GM12878 (cell line): ENCODE measurements at regions not wholly inside any gene's neighbourhood (a gene's known extent, or its start where the extent isn't known, plus 50 kb on each side); places are given as distances from the start of the nearest gene placed in this dataset.

Source experiments
- CBX5 ChIP-seq: sonication (generic); IDR thresholded peaks from 2 replicates; pipeline ENCODE4 v1.6.1; 2016; ENCODE audit warnings: low read depth, moderate library complexity, mild to moderate bottlenecking, inconsistent platforms
- ESRRA ChIP-seq: IDR thresholded peaks from 2 replicates; pipeline ENCODE4 v1.6.1; 2012; ENCODE audit warnings: mild to moderate bottlenecking, low read length, improper control_type of control experiment
- GABPA ChIP-seq: IDR thresholded peaks from 2 replicates; pipeline ENCODE4 v1.6.1; 2014; ENCODE audit warnings: antibody characterized with exemption, low read depth, mild to moderate bottlenecking, inconsistent platforms
- HCFC1 ChIP-seq: fragments of 150-350 bp; IDR thresholded peaks from 2 replicates; pipeline ENCODE4 v1.6.1; 2014; ENCODE audit warnings: low read length
- IKZF1 ChIP-seq: fragments of 450-650 bp; conservative IDR thresholded peaks from 2 replicates; pipeline ENCODE4 v1.6.1; 2017; ENCODE audit warnings: antibody characterized with exemption, mild to moderate bottlenecking
- IRF3 ChIP-seq: fragments of 450-650 bp; IDR thresholded peaks from 2 replicates; pipeline ENCODE4 v1.6.1; 2014; ENCODE audit warnings: mild to moderate bottlenecking
- LARP7 ChIP-seq: fragments of 450-650 bp; IDR thresholded peaks from 2 replicates; pipeline ENCODE4 v1.6.1; 2017; ENCODE audit warnings: mild to moderate bottlenecking
- MAX ChIP-seq: IDR thresholded peaks from 2 replicates; pipeline ENCODE4 v1.6.1; 2012; ENCODE audit warnings: low read depth, low read length, improper control_type of control experiment
- MEF2A ChIP-seq: IDR thresholded peaks from 2 replicates; pipeline ENCODE4 v1.6.1; 2011; ENCODE audit warnings: low read depth, mild to moderate bottlenecking, low read length, moderate library complexity; ENCODE audit not compliant: insufficient read depth
- MEF2B ChIP-seq: fragments of 450-650 bp; IDR thresholded peaks from 2 replicates; pipeline ENCODE4 v1.6.1; 2018; ENCODE audit warnings: mild to moderate bottlenecking, moderate library complexity; ENCODE audit not compliant: partially characterized antibody, poor library complexity, severe bottlenecking
- MTA2 ChIP-seq: fragments of 450-650 bp; IDR thresholded peaks from 2 replicates; pipeline ENCODE4 v1.6.1; 2016; ENCODE audit warnings: low read depth, mild to moderate bottlenecking, moderate library complexity
- MYC ChIP-seq: IDR thresholded peaks from 2 replicates; pipeline ENCODE4 v1.6.1; 2011; ENCODE audit warnings: mild to moderate bottlenecking, low read length, moderate library complexity, inconsistent platforms; ENCODE audit not compliant: insufficient read depth, insufficient replicate concordance, insufficient read length, severe bottlenecking
- NRF1 ChIP-seq: conservative IDR thresholded peaks from 2 replicates; pipeline ENCODE4 v1.6.1; 2011; ENCODE audit warnings: mild to moderate bottlenecking, low read depth, low read length, improper control_type of control experiment
- POU2F2 ChIP-seq: IDR thresholded peaks from 3 replicates; pipeline ENCODE4 v1.6.1; 2011; ENCODE audit warnings: low read depth, mild to moderate bottlenecking, low read length, borderline replicate concordance
- RAD51 ChIP-seq: fragments of 450-650 bp; IDR thresholded peaks from 2 replicates; pipeline ENCODE4 v1.6.1; 2016; ENCODE audit warnings: moderate library complexity, mild to moderate bottlenecking, inconsistent platforms
- RBBP5 ChIP-seq: fragments of 200-600 bp; sonication (generic); conservative IDR thresholded peaks from 2 replicates; pipeline ENCODE4 v1.6.1; 2016
- RCOR1 ChIP-seq: conservative IDR thresholded peaks from 2 replicates; pipeline ENCODE4 v1.6.1; 2012; ENCODE audit warnings: low read depth, low read length, improper control_type of control experiment
- RFX5 ChIP-seq: IDR thresholded peaks from 2 replicates; pipeline ENCODE4 v1.6.1; 2011; ENCODE audit warnings: low read depth, low read length, improper control_type of control experiment
- TAF1 ChIP-seq: IDR thresholded peaks from 2 replicates; pipeline ENCODE4 v1.6.1; 2011; ENCODE audit warnings: mild to moderate bottlenecking, low read depth, low read length, borderline replicate concordance
- TBL1XR1 ChIP-seq: IDR thresholded peaks from 2 replicates; pipeline ENCODE4 v1.6.1; 2012; ENCODE audit warnings: low read depth, low read length, improper control_type of control experiment
- ZNF207 ChIP-seq: fragments of 450-650 bp; IDR thresholded peaks from 2 replicates; pipeline ENCODE4 v1.6.1; 2014; ENCODE audit warnings: antibody characterized with exemption, mild to moderate bottlenecking, borderline replicate concordance
- ZNF274 ChIP-seq: IDR thresholded peaks from one replicate; pipeline ENCODE4 v1.8.0; 2011; ENCODE audit not compliant: insufficient read length, insufficient read depth
- ZNF384 ChIP-seq: IDR thresholded peaks from 2 replicates; pipeline ENCODE4 v1.6.1; 2012; ENCODE audit warnings: low read depth, mild to moderate bottlenecking, low read length, improper control_type of control experiment, borderline replicate concordance
- TF ChIP-seq, protein P1 (sequence below): fragments of 450-650 bp; formaldehyde crosslinking; IDR thresholded peaks from 2 replicates; pipeline ENCODE4 v1.4.0; 2022; ENCODE audit warnings: mild to moderate bottlenecking, moderate library complexity
- TF ChIP-seq, protein P2 (sequence below): fragments of 450-650 bp; conservative IDR thresholded peaks from 2 replicates; pipeline ENCODE4 v1.6.1; 2017; ENCODE audit warnings: mild to moderate bottlenecking, moderate library complexity

GRCh38 chr6:1482381-1483166, 93.2 kb downstream of the FOXF2 start (continued):
- no peak for TF ChIP-seq TBL1XR1
- TF ChIP-seq NRF1, result no peak
- no peak; the same call in 1 of the 2 replicates for TF ChIP-seq ZNF207
- no peak for TF ChIP-seq HCFC1
- TF ChIP-seq IKZF1, result peak; percentile 40
- no peak for TF ChIP-seq IRF3
- TF ChIP-seq MEF2B, result peak; percentile 58
- no peak for TF ChIP-seq RCOR1
- TF ChIP-seq ZNF274, result no peak
- TF ChIP-seq CBX5, result 0 out of 2 replicates have a peak, but pooled peaks have one; percentile 32
- TF ChIP-seq RBBP5, result no peak
- TF ChIP-seq MEF2A, result peak; percentile 86
- no peak for TF ChIP-seq MAX
- TF ChIP-seq ESRRA, result no peak
- TF ChIP-seq TAF1, result no peak
- 0 out of 2 replicates have a peak, but pooled peaks have one; percentile 25 for TF ChIP-seq GABPA
- TF ChIP-seq, protein P1, sequence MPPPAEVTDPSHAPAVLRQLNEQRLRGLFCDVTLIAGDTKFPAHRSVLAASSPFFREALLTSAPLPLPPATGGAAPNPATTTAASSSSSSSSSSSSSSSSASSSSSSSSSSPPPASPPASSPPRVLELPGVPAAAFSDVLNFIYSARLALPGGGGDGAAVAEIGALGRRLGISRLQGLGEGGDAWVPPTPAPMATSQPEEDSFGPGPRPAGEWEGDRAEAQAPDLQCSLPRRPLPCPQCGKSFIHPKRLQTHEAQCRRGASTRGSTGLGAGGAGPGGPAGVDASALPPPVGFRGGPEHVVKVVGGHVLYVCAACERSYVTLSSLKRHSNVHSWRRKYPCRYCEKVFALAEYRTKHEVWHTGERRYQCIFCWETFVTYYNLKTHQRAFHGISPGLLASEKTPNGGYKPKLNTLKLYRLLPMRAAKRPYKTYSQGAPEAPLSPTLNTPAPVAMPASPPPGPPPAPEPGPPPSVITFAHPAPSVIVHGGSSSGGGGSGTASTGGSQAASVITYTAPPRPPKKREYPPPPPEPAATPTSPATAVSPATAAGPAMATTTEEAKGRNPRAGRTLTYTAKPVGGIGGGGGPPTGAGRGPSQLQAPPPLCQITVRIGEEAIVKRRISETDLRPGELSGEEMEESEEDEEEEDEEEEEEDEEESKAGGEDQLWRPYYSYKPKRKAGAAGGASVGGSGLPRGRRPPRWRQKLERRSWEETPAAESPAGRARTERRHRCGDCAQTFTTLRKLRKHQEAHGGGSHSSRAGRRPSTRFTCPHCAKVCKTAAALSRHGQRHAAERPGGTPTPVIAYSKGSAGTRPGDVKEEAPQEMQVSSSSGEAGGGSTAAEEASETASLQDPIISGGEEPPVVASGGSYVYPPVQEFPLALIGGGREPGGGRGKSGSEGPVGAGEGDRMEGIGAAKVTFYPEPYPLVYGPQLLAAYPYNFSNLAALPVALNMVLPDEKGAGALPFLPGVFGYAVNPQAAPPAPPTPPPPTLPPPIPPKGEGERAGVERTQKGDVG (CRISPR knock-in tag), result no peak
- no peak for TF ChIP-seq MYC
- no peak for TF ChIP-seq RAD51
- TF ChIP-seq POU2F2, result 0 out of 3 replicates have a peak, but pooled peaks have one; percentile 50
- TF ChIP-seq RFX5, result no peak
- TF ChIP-seq, protein P2, sequence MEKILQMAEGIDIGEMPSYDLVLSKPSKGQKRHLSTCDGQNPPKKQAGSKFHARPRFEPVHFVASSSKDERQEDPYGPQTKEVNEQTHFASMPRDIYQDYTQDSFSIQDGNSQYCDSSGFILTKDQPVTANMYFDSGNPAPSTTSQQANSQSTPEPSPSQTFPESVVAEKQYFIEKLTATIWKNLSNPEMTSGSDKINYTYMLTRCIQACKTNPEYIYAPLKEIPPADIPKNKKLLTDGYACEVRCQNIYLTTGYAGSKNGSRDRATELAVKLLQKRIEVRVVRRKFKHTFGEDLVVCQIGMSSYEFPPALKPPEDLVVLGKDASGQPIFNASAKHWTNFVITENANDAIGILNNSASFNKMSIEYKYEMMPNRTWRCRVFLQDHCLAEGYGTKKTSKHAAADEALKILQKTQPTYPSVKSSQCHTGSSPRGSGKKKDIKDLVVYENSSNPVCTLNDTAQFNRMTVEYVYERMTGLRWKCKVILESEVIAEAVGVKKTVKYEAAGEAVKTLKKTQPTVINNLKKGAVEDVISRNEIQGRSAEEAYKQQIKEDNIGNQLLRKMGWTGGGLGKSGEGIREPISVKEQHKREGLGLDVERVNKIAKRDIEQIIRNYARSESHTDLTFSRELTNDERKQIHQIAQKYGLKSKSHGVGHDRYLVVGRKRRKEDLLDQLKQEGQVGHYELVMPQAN, result no peak
- no peak for TF ChIP-seq ZNF384
- TF ChIP-seq LARP7, result no peak
- peak; percentile 78 for TF ChIP-seq MTA2
